ENCODE measurements at regions not wholly inside any gene's neighbourhood (a gene's known extent, or its start where the extent isn't known, plus 50 kb on each side); places are given as distances from the start of the nearest gene placed in this dataset.

DNA sequence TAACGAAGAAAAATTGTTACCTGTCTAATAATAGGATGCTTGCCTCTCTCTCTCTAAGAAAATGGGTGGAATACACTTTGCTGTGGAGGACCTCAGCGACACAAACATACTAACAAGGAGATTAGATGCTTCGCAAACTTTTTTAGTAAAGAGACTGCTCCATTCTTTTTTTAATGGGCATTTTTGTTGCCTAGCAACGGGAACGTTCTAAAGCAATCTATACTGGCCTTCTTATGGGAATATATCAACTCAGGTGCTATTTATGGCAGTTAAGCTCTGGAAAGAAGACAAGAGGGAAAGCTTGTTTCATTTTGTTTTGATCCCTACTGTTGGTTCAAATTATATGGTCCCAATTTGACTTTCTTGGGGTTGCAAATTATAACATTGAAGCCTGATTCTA, 86.8 kb upstream of the CBLN2 start:
- Histone ChIP-seq H3K4ac (ENCODE audit: low read depth, low read length) (no peak overlapping the region), H3K18ac (ENCODE audit: low read length) (no peak overlapping the region), H2BK120ac (ENCODE audit: insufficient read depth, low read length, poor library complexity) (no peak overlapping the region), H3K9ac (ENCODE audit: low read length) (no peak overlapping the region), H3K27ac (ENCODE audit: low read depth, low read length) (no peak overlapping the region), H2AFZ (ENCODE audit: insufficient read depth, low read length, poor library complexity) (no peak overlapping the region), H4K8ac (ENCODE audit: low read depth, low read length) (no peak overlapping the region), H2BK5ac (ENCODE audit: low read depth, low read length, poor library complexity) (no peak overlapping the region), H3K14ac (ENCODE audit: low read length) (no peak overlapping the region), H2BK12ac (ENCODE audit: low read length) (no peak overlapping the region), H3K4me1 (ENCODE audit: control insufficient read depth in 1 of 2, insufficient read depth in 2 of 2, low read length in 2 of 2) (no peaks in the 10 kb centered on the region), H3K23ac (ENCODE audit: low read length) (no peak overlapping the region), H3K4me3 (ENCODE audit: low read depth, low read length) (no peak overlapping the region), H2AK5ac (ENCODE audit: low read length) (no peak overlapping the region), H3K4me2 (ENCODE audit: low read length) (no peak overlapping the region), H3K27me3 (ENCODE audit: insufficient read depth, low read length) (no peaks in the 10 kb centered on the region), H3K79me1 (ENCODE audit: low read length) (no peaks in the 10 kb centered on the region), H3K9me3 (ENCODE audit: insufficient read depth, low read depth, low read length) (no peaks in the 10 kb centered on the region), H3K36me3 (ENCODE audit: control insufficient read depth in 1 of 2, insufficient read depth in 2 of 2, low read length in 2 of 2) (no peaks in the 10 kb centered on the region), H4K91ac (ENCODE audit: low read depth, low read length) (no peak overlapping the region), H3K79me2 (ENCODE audit: control insufficient read depth, insufficient read depth, low read length, poor library complexity) (no peaks in the 10 kb centered on the region), H4K12ac (ENCODE audit: low read depth, low read length) (no peak overlapping the region)
- WGBS (ENCODE audit: extremely low coverage, insufficient coverage, insufficient read length), result no CpG with 5 or more reads among the region's 5 CpGs
- no peak for DNase-seq

DNA sequence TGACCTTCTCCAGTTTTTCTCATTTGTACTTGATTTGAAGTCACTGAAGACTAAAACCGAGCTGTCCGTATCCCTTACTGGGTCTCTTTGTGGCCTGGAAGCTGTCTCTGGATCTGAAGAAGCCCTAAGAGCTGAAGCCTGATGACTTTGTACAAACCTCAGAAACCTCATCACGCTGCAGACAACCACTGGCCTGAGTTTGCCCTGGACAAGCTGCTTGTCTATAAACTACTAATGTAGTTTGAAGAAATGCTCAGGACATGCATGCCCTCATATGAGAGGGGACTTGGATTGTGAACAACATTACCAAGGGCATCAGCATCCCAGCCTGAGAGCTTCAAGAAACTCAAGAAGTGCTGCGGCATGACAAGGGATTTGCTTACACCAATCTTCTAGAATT, 79.3 kb upstream of the CBLN2 start:
- Histone ChIP-seq H4K8ac (ENCODE audit: low read depth, low read length) (no peak overlapping the region), H3K4me1 (ENCODE audit: control insufficient read depth in 1 of 2, insufficient read depth in 2 of 2, low read length in 2 of 2) (no peaks in the 10 kb centered on the region), H3K79me1 (ENCODE audit: low read length) (no peaks in the 10 kb centered on the region), H4K12ac (ENCODE audit: low read depth, low read length) (no peak overlapping the region), H3K18ac (ENCODE audit: low read length) (no peak overlapping the region), H2AFZ (ENCODE audit: insufficient read depth, low read length, poor library complexity) (no peak overlapping the region), H3K27ac (ENCODE audit: low read depth, low read length) (no peak overlapping the region), H2AK5ac (ENCODE audit: low read length) (no peak overlapping the region), H2BK5ac (ENCODE audit: low read depth, low read length, poor library complexity) (no peak overlapping the region), H3K23ac (ENCODE audit: low read length) (no peak overlapping the region), H3K4ac (ENCODE audit: low read depth, low read length) (no peak overlapping the region), H2BK120ac (ENCODE audit: insufficient read depth, low read length, poor library complexity) (no peak overlapping the region), H2BK12ac (ENCODE audit: low read length) (no peak overlapping the region), H3K27me3 (ENCODE audit: insufficient read depth, low read length) (no peaks in the 10 kb centered on the region), H4K91ac (ENCODE audit: low read depth, low read length) (no peak overlapping the region), H3K79me2 (ENCODE audit: control insufficient read depth, insufficient read depth, low read length, poor library complexity) (no peaks in the 10 kb centered on the region), H3K14ac (ENCODE audit: low read length) (no peak overlapping the region), H3K9me3 (ENCODE audit: insufficient read depth, low read depth, low read length) (no peaks in the 10 kb centered on the region), H3K4me3 (ENCODE audit: low read depth, low read length) (no peak overlapping the region), H3K36me3 (ENCODE audit: control insufficient read depth in 1 of 2, insufficient read depth in 2 of 2, low read length in 2 of 2) (no peaks in the 10 kb centered on the region), H3K9ac (ENCODE audit: low read length) (no peak overlapping the region), H3K4me2 (ENCODE audit: low read length) (no peak overlapping the region)
- no peak for DNase-seq
- no CpG with 5 or more reads among the region's 4 CpGs for WGBS (ENCODE audit: extremely low coverage, insufficient coverage, insufficient read length)

DNA sequence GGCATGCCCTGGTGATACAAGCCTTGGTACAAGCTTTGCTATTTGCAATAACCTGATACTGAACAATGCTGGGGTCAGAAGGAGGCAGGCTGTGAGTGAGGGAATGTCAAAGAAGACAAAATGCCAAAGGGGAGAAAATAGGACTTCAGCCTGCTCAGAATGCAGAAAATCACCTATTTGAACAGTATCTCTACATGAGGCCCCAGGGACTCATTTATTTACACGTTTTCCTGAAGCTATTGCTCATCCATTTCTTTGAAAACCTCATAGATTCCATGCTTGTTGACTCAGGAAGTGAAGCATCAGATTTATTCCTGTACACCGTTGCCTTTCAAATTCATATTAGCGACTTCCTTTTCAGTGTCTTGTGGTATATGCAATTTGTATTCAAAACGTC, 69.4 kb upstream of the CBLN2 start:
- DNase-seq, result no peak

DNA sequence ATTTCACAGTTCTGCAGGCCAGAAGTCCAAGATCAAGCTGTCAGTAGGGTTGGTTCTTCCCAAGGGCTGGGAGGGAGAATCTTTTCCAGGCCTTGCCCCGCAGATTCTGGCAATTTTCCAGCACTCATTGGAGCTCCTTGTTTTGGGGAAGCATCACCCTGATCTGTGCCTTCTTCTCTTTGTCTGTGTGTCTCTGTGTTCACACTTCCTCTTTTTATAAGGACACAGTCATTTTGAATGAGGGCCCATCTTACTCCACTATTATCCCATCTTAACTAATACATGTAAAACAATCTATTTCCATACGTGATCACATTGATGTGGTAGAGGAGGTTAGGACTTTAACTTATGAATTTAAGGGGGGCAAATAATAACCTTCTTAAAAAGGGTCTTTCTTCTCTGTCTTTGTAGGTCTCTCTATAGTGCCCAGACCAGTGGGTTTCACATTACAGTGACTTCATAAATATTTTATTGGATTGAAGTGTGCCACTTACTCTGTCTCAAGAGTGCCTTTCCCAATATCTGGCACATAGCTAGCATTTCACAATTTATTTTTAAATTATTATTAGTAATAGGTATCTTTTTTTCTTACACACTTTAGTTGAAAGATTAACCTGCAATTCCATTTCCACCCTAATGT, 68.9 kb upstream of the CBLN2 start:
- H3K27me3 ChIP-seq (ENCODE audit: insufficient read depth, low read length), result no peaks in the 10 kb centered on the region
- no peak for DNase-seq
- H4K91ac ChIP-seq (ENCODE audit: low read depth, low read length), result no peak overlapping the region
- no peak overlapping the region for H3K23ac ChIP-seq (ENCODE audit: low read length)
- H3K9ac ChIP-seq (ENCODE audit: low read length), result no peak overlapping the region
- no peaks in the 10 kb centered on the region for H3K79me1 ChIP-seq (ENCODE audit: low read length)
- no peak overlapping the region for H2AFZ ChIP-seq (ENCODE audit: insufficient read depth, low read length, poor library complexity)
- H3K9me3 ChIP-seq (ENCODE audit: insufficient read depth, low read depth, low read length), result no peaks in the 10 kb centered on the region
- no peaks in the 10 kb centered on the region for H3K79me2 ChIP-seq (ENCODE audit: control insufficient read depth, insufficient read depth, low read length, poor library complexity)
- no peak overlapping the region for H2AK5ac ChIP-seq (ENCODE audit: low read length)
- H3K36me3 ChIP-seq (ENCODE audit: control insufficient read depth in 1 of 2, insufficient read depth in 2 of 2, low read length in 2 of 2), result no peaks in the 10 kb centered on the region
- no peak overlapping the region for H3K14ac ChIP-seq (ENCODE audit: low read length)
- no peak overlapping the region for H3K27ac ChIP-seq (ENCODE audit: low read depth, low read length)
- no peak overlapping the region for H2BK120ac ChIP-seq (ENCODE audit: insufficient read depth, low read length, poor library complexity)
- no peak overlapping the region for H3K18ac ChIP-seq (ENCODE audit: low read length)
- no peak overlapping the region for H3K4me3 ChIP-seq (ENCODE audit: low read depth, low read length)
- no peak overlapping the region for H2BK5ac ChIP-seq (ENCODE audit: low read depth, low read length, poor library complexity)
- WGBS (ENCODE audit: extremely low coverage, insufficient coverage, insufficient read length), result no CpG with 5 or more reads among the region's 2 CpGs
- H3K4me2 ChIP-seq (ENCODE audit: low read length), result no peak overlapping the region
- H4K8ac ChIP-seq (ENCODE audit: low read depth, low read length), result no peak overlapping the region
- H3K4ac ChIP-seq (ENCODE audit: low read depth, low read length), result no peak overlapping the region
- no peak overlapping the region for H2BK12ac ChIP-seq (ENCODE audit: low read length)
- H3K4me1 ChIP-seq (ENCODE audit: control insufficient read depth in 1 of 2, insufficient read depth in 2 of 2, low read length in 2 of 2), result no peaks in the 10 kb centered on the region
- H4K12ac ChIP-seq (ENCODE audit: low read depth, low read length), result no peak overlapping the region

More for the DNA sequence above, 69.4 kb upstream of the CBLN2 start:
- no peak overlapping the region for H2AFZ ChIP-seq (ENCODE audit: insufficient read depth, low read length, poor library complexity)
- no peaks in the 10 kb centered on the region for H3K27me3 ChIP-seq (ENCODE audit: insufficient read depth, low read length)
- no peak overlapping the region for H4K12ac ChIP-seq (ENCODE audit: low read depth, low read length)
- no peak overlapping the region for H3K4ac ChIP-seq (ENCODE audit: low read depth, low read length)
- H3K23ac ChIP-seq (ENCODE audit: low read length), result no peak overlapping the region
- no peaks in the 10 kb centered on the region for H3K4me1 ChIP-seq (ENCODE audit: control insufficient read depth in 1 of 2, insufficient read depth in 2 of 2, low read length in 2 of 2)
- H3K79me1 ChIP-seq (ENCODE audit: low read length), result no peaks in the 10 kb centered on the region
- no peak overlapping the region for H2BK120ac ChIP-seq (ENCODE audit: insufficient read depth, low read length, poor library complexity)
- H3K79me2 ChIP-seq (ENCODE audit: control insufficient read depth, insufficient read depth, low read length, poor library complexity), result no peaks in the 10 kb centered on the region
- no peak overlapping the region for H3K14ac ChIP-seq (ENCODE audit: low read length)
- no peak overlapping the region for H3K4me2 ChIP-seq (ENCODE audit: low read length)
- no peak overlapping the region for H3K18ac ChIP-seq (ENCODE audit: low read length)
- no peak overlapping the region for H2BK12ac ChIP-seq (ENCODE audit: low read length)
- H4K8ac ChIP-seq (ENCODE audit: low read depth, low read length), result no peak overlapping the region
- H3K9me3 ChIP-seq (ENCODE audit: insufficient read depth, low read depth, low read length), result no peaks in the 10 kb centered on the region
- H3K36me3 ChIP-seq (ENCODE audit: control insufficient read depth in 1 of 2, insufficient read depth in 2 of 2, low read length in 2 of 2), result no peaks in the 10 kb centered on the region
- no CpG with 5 or more reads among the region's 4 CpGs for WGBS (ENCODE audit: extremely low coverage, insufficient coverage, insufficient read length)
- no peak overlapping the region for H2BK5ac ChIP-seq (ENCODE audit: low read depth, low read length, poor library complexity)
- H4K91ac ChIP-seq (ENCODE audit: low read depth, low read length), result no peak overlapping the region
- H3K27ac ChIP-seq (ENCODE audit: low read depth, low read length), result no peak overlapping the region
- no peak overlapping the region for H3K9ac ChIP-seq (ENCODE audit: low read length)
- H3K4me3 ChIP-seq (ENCODE audit: low read depth, low read length), result no peak overlapping the region
- no peak overlapping the region for H2AK5ac ChIP-seq (ENCODE audit: low read length)

Measured in trophoblast cell (in vitro differentiated cells and primary cell).